Stimulated activated naive B cell treated with anti-CD40 and anti-IgM and Interleukin-4, amounts not matched to agents 10 μg/mL and 1 μg/mL and 100 μg/mL, for 72 hours (primary cell): ENCODE measurements at regions not wholly inside any gene's neighbourhood (a gene's known extent, or its start where the extent isn't known, plus 50 kb on each side); places are given as distances from the start of the nearest gene placed in this dataset.

ENCODE experiments used
- ATAC-seq, 2 donors: fragments of 150-1000 bp; cut with Tn5 transposase; replicated peaks; 2 replicates each; pipeline ENCODE4 v1.10.0; 2021; ENCODE audit warnings: moderate library complexity in 1 of 2
- DNase-seq: peaks from one replicate; pipeline ENCODE4 v3.0.0; 2021
- H3K27ac Mint-ChIP-seq: one replicate; pipeline ENCODE4 v1.8.0; 2022; ENCODE audit warnings: mild to moderate bottlenecking, mixed read lengths
- H3K27me3 Mint-ChIP-seq, 2 donors: one replicate each; pipeline ENCODE4 v1.8.0; 2022; ENCODE audit warnings: mixed read lengths in 2 of 2
- H3K36me3 Mint-ChIP-seq, 2 donors: one replicate each; pipeline ENCODE4 v1.8.0; 2022; ENCODE audit warnings: mixed read lengths in 2 of 2, mild to moderate bottlenecking in 1 of 2
- H3K4me1 Mint-ChIP-seq, 2 donors: one replicate each; pipeline ENCODE4 v1.8.0; 2022; ENCODE audit warnings: mixed read lengths in 2 of 2, mild to moderate bottlenecking in 1 of 2
- H3K4me3 Mint-ChIP-seq, 2 donors: one replicate each; pipeline ENCODE4 v1.8.0; 2022; ENCODE audit warnings: mild to moderate bottlenecking in 2 of 2, mixed read lengths in 2 of 2, moderate library complexity in 1 of 2
- H3K9me3 Mint-ChIP-seq, 2 donors: one replicate each; pipeline ENCODE4 v1.8.0; 2022; ENCODE audit warnings: mixed read lengths in 2 of 2, mild to moderate bottlenecking in 1 of 2

- no peak overlapping the region for H3K4me3 Mint-ChIP-seq
- ATAC-seq (no peak), DNase-seq (no peak)
- H3K9me3 Mint-ChIP-seq = peaks cover 0 to 4% of the 10 kb centered on the region in 2 donors
- H3K36me3 Mint-ChIP-seq = peaks cover 25 to 45% of the 10 kb centered on the region in 2 donors
- peak overlapping the region; percentile 37 for H3K27ac Mint-ChIP-seq
- H3K27me3 Mint-ChIP-seq = no peaks in the 10 kb centered on the region
- peaks cover 0 to 4% of the 10 kb centered on the region in 2 donors for H3K4me1 Mint-ChIP-seq
Observed at GRCh38 chr17:68125111-68125870, 89.8 kb downstream of the KPNA2 start.

DNA sequence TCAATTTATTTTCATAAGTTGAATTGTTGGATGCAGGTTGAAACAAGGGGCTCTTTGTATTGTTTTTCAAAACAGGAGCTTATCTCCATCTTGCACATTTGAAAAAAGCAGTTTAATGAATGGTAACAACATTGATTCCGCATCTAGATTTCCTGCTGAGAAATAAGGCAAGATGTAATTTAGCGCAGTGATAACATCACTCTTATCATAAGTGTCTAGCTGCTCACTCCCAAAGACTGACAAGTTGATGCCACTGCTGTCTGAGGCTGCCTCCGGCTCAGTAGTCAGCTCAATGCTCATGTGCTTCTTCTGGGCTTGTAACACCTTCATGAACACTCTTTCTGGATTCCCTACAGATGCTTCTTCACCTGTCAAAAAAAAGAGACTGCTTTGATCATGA is 92.4 kb downstream of the KPNA2 start:
- no peak for ATAC-seq
- H3K36me3 Mint-ChIP-seq = peaks cover 18 to 34% of the 10 kb centered on the region in 2 donors
- no peaks in the 10 kb centered on the region for H3K9me3 Mint-ChIP-seq
- no peak for DNase-seq
- H3K4me1 Mint-ChIP-seq = peaks cover under 1 to 4% of the 10 kb centered on the region in 2 donors
- H3K4me3 Mint-ChIP-seq = no peak overlapping the region
- H3K27ac Mint-ChIP-seq = no peak overlapping the region
- no peaks in the 10 kb centered on the region for H3K27me3 Mint-ChIP-seq

DNA sequence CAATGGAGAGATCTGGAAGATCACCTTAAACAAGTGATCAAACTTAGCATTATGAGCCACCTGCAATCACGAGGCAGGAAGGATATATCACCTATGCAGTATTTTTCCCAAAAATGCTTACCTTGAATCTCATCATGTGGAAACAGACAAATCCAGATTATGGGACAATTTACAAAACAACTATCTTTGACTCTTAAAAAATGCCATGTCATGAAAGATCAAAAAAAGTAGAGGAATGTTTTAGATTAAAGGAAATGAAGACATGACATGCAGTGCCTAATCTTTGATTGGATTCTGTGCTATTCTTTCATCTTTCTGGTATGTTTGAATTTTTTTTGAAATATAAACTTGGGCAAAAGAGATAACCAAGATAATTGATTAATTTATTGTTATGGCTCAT is 95.9 kb downstream of the KPNA2 start:
- Mint-ChIP-seq H3K4me3 (no peak overlapping the region), H3K4me1 (peaks cover 2 to 12% of the 10 kb centered on the region in 2 donors), H3K27ac (no peak overlapping the region), H3K9me3 (no peaks in the 10 kb centered on the region), H3K36me3 (peaks cover 18 to 32% of the 10 kb centered on the region in 2 donors), H3K27me3 (no peaks in the 10 kb centered on the region)
- no peak for ATAC-seq
- DNase-seq = no peak

DNA sequence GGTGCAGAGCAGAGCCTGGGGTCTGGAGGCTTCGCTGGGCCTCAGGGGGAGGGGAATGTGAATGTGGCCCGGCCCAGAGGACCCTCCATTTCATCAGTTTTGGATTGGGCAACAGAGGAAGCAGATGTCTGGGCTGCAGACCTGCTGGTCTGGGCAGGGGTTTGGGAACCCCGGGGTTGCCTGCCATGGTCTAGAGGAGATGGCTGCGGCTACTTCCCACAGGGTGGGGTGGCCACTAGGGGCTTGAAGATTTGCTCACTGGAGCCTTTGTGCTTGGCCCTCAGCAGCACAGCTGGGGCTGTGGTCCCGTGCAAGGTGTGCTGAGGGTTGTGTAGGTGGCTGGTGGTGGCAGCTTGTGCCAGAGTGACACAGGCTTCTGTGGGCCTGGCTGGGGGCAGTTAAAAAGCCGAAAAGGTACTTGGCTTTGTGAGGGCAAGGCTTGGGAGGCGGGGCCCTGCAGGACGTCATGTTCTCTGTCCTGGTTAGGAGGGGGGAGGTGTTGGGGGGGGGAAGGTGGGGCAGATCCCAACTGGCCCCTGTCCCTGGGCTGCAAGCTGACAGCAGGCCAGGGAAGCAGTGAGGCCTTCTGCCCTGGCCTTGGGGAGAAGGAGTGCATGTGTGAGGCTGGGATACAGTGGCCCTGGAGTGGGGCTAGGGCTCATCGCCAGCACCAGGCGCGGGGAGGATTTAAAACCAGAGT is 98.0 kb downstream of the KPNA2 start:
- Mint-ChIP-seq H3K27ac (peak overlapping the region; percentile 67), H3K36me3 (peaks cover 11 to 21% of the 10 kb centered on the region in 2 donors), H3K9me3 (no peaks in the 10 kb centered on the region), H3K4me1 (peaks cover 2 to 12% of the 10 kb centered on the region in 2 donors), H3K4me3 (no peak overlapping the region), H3K27me3 (no peaks in the 10 kb centered on the region)
- DNase-seq = no peak
- no peak for ATAC-seq

DNA sequence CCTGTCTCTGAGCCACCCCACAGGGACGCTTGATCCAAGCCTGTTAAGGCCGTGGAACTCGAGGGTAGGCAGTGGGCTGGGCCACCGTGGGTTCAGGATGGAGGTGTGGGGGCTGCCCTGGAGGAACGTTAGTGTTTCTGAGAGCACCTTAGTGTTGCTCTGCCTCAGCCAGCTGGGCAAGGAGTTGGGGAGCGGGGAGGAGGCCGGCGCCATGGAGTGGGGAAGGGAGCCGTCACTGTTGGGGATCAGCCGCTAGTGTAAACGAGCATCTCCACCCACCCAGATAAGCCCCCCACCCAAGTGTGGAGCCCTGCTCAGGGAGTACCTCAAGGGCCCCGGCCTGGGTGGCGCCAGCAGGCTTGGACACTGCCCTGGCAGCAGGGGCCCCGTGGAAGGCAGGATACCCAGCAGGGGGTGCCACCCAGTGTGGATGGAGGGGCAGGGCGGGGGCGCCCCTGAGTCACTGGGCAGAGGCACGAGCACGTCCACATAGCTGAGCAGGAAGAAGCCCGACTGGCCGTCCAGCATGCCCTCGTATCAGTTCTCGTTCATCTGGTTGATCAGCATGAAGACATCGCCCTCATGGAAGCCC is 98.6 kb downstream of the KPNA2 start:
- no peak for DNase-seq
- no peak for ATAC-seq
- Mint-ChIP-seq H3K4me1 (peaks cover 2 to 12% of the 10 kb centered on the region in 2 donors), H3K36me3 (peaks cover 11 to 20% of the 10 kb centered on the region in 2 donors), H3K9me3 (no peaks in the 10 kb centered on the region), H3K27ac (no peak overlapping the region), H3K27me3 (no peaks in the 10 kb centered on the region), H3K4me3 (no peak overlapping the region)

DNA sequence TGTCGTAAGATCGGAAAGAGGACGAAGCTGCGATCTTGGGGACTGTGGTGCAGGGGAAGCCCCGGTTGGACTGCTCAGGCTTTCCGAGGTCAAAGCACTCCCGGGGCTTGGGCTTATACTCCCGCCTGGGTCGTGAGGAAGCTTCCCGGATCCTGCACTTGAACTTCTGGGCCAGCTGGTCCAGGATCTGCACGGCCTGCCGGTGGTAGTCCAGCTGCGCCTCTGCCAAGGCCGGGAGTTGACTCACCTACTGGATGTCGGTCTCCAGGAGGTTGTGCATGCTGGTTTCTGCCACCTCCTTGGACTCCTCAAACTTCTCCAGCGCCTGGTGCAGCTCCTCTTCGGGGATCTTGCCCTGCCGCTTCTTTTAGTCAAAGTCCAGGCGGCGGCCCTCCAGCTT is 99.2 kb downstream of the KPNA2 start:
- Mint-ChIP-seq H3K4me3 (no peak overlapping the region), H3K4me1 (peaks cover 2 to 12% of the 10 kb centered on the region in 2 donors), H3K27ac (no peak overlapping the region), H3K36me3 (peaks cover 11 to 20% of the 10 kb centered on the region in 2 donors), H3K27me3 (no peaks in the 10 kb centered on the region), H3K9me3 (no peaks in the 10 kb centered on the region)
- ATAC-seq = no peak
- DNase-seq = no peak

- H3K27me3 Mint-ChIP-seq = no peaks in the 10 kb centered on the region
- H3K27ac Mint-ChIP-seq = peak overlapping the region; percentile 22
- peaks cover 2 to 12% of the 10 kb centered on the region in 2 donors for H3K4me1 Mint-ChIP-seq
- DNase-seq = no peak
- H3K36me3 Mint-ChIP-seq = peaks cover 11 to 17% of the 10 kb centered on the region in 2 donors
- no peak for ATAC-seq
- no peak overlapping the region for H3K4me3 Mint-ChIP-seq
- no peaks in the 10 kb centered on the region for H3K9me3 Mint-ChIP-seq
Observed at GRCh38 chr17:68135141-68135887, 99.8 kb downstream of the KPNA2 start.

DNA sequence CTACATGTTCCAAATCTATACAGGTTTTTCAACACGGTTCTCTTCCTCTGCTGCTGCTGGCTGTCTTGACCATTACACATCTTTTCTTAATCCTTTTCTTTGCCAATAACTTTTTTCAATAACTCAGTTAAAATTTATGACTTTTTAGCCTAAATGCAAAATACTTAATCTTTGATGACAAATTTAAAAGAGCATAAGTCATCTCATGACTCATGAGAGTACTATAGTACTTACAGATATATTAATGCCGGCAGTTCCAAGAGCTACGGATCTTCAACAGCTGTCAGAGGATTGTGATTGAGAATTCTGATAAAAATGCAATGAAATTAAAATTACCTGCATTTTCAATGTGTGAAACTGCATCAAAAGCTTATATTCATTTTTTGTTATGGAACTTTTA is 105.5 kb downstream of the KPNA2 start:
- Mint-ChIP-seq H3K27me3 (no peaks in the 10 kb centered on the region), H3K4me1 (no peaks in the 10 kb centered on the region), H3K4me3 (no peak overlapping the region), H3K27ac (no peak overlapping the region), H3K36me3 (peaks cover 0 to 1% of the 10 kb centered on the region in 2 donors), H3K9me3 (no peaks in the 10 kb centered on the region)
- ATAC-seq (no peak), DNase-seq (no peak)

GRCh38 chr17:68142595-68142994 is 105.2 kb upstream of the AMZ2 start:
- no peaks in the 10 kb centered on the region for H3K27me3 Mint-ChIP-seq
- H3K27ac Mint-ChIP-seq = no peak overlapping the region
- H3K9me3 Mint-ChIP-seq = no peaks in the 10 kb centered on the region
- DNase-seq (no peak), ATAC-seq (no peak)
- H3K36me3 Mint-ChIP-seq = no peaks in the 10 kb centered on the region
- no peaks in the 10 kb centered on the region for H3K4me1 Mint-ChIP-seq
- H3K4me3 Mint-ChIP-seq = no peak overlapping the region

- DNase-seq (no peak), ATAC-seq (no peak)
- H3K27me3 Mint-ChIP-seq = no peaks in the 10 kb centered on the region
- no peaks in the 10 kb centered on the region for H3K9me3 Mint-ChIP-seq
- H3K27ac Mint-ChIP-seq = no peak overlapping the region
- no peaks in the 10 kb centered on the region for H3K36me3 Mint-ChIP-seq
- H3K4me1 Mint-ChIP-seq = no peaks in the 10 kb centered on the region
- no peak overlapping the region for H3K4me3 Mint-ChIP-seq
Observed at GRCh38 chr17:68143425-68143824, 104.4 kb upstream of the AMZ2 start.

DNA sequence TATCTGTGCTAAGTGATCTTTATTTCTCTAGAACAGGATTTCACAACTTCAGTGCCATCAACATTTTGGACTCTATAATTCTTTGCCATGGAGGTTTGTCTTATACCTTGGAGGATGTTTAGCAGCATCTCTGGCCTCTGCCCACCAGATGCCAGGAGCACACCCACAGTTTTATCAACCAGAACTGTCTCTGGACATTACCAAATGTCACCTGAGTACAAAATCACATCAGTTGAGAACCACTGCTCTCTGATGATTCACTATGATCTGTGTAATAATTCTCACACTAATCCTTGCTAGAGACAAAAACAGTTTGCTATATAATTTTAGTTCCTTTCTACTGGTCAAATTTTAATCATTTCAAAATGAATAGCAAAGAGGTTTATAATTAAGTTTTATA is 102.8 kb upstream of the AMZ2 start:
- no peaks in the 10 kb centered on the region for H3K36me3 Mint-ChIP-seq
- no peaks in the 10 kb centered on the region for H3K9me3 Mint-ChIP-seq
- no peak overlapping the region for H3K27ac Mint-ChIP-seq
- no peak overlapping the region for H3K4me3 Mint-ChIP-seq
- no peaks in the 10 kb centered on the region for H3K4me1 Mint-ChIP-seq
- no peak for DNase-seq
- H3K27me3 Mint-ChIP-seq = no peaks in the 10 kb centered on the region
- ATAC-seq = no peak

- H3K4me3 Mint-ChIP-seq = no peak overlapping the region
- no peaks in the 10 kb centered on the region for H3K4me1 Mint-ChIP-seq
- DNase-seq = no peak
- H3K27me3 Mint-ChIP-seq = no peaks in the 10 kb centered on the region
- H3K9me3 Mint-ChIP-seq = no peaks in the 10 kb centered on the region
- no peaks in the 10 kb centered on the region for H3K36me3 Mint-ChIP-seq
- no peak overlapping the region for H3K27ac Mint-ChIP-seq
- ATAC-seq = no peak
Observed at GRCh38 chr17:68148936-68149335, 98.9 kb upstream of the AMZ2 start.

DNA sequence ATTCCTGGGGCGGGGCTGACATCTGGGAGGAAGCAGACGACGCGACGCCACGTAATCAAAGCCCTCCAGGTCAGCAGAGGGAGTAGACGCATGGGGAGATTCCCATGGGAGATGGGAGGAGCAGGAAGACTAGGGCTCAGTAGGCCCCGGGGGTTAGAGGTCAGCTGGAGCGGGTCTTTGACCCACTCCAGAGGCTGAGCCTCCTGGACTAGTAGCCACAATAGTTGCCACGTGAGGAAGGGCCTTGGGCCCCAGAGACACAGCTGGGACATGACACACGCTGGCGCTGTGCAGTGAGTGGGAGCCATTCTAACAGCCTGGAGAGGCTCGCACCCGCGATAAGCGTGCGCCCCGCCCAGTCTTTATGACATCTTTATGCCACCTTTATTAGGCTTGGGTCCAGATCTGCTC is 95.7 kb upstream of the AMZ2 start:
- H3K27ac Mint-ChIP-seq = no peak overlapping the region
- H3K4me1 Mint-ChIP-seq = no peaks in the 10 kb centered on the region
- DNase-seq (no peak), ATAC-seq (no peak)
- H3K27me3 Mint-ChIP-seq = no peaks in the 10 kb centered on the region
- H3K36me3 Mint-ChIP-seq = no peaks in the 10 kb centered on the region
- H3K9me3 Mint-ChIP-seq = no peaks in the 10 kb centered on the region
- no peak overlapping the region for H3K4me3 Mint-ChIP-seq

DNA sequence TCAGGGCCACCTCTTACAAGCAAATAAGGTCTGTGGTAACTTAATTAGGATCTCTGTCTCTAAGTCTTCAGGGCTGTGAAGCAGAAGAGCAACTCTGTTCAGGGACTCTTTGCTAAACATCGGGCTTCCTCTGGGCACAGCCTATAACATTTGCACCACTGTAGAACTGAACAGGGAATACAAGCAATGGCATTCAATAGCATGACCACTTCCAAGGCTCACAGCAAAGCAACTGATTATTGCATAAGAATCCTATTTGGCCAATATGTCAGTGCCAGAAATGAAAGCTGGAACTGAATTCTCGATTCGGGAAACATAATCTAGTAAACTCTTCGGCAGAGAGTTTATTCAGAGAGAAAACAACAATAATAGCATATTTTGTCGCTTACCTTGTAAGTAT is 92.2 kb upstream of the AMZ2 start:
- Mint-ChIP-seq H3K4me1 (no peaks in the 10 kb centered on the region), H3K4me3 (no peak overlapping the region), H3K27me3 (no peaks in the 10 kb centered on the region), H3K27ac (no peak overlapping the region), H3K9me3 (no peaks in the 10 kb centered on the region), H3K36me3 (no peaks in the 10 kb centered on the region)
- ATAC-seq = no peak
- no peak for DNase-seq
